ENCODE measurements at regions not wholly inside any gene's neighbourhood (a gene's known extent, or its start where the extent isn't known, plus 50 kb on each side); places are given as distances from the start of the nearest gene placed in this dataset.

GRCh38 chr5:88539026-88539425 lies 270.4 kb upstream of the TMEM161B start:
- H3K4me3 ChIP-seq (ENCODE audit: low read depth, low read length), result no peak overlapping the region
- TF ChIP-seq CTCF (conservative IDR thresholded peaks at IDR 0.05; ENCODE audit: low read depth, low read length), result no peak
- no peak for DNase-seq (ENCODE audit: low read depth)

GRCh38 chr5:88536146-88536545 lies 267.5 kb upstream of the TMEM161B start:
- no peak for DNase-seq (ENCODE audit: low read depth)
- no peak for TF ChIP-seq CTCF (conservative IDR thresholded peaks at IDR 0.05; ENCODE audit: low read depth, low read length)

GRCh38 chr5:88524941-88525340 lies 256.3 kb upstream of the TMEM161B start:
- no peak for TF ChIP-seq CTCF (conservative IDR thresholded peaks at IDR 0.05; ENCODE audit: low read depth, low read length)
- no peak overlapping the region for H3K4me3 ChIP-seq (ENCODE audit: low read depth, low read length)

More at GRCh38 chr5:88536146-88536545, 267.5 kb upstream of the TMEM161B start:
- H3K4me3 ChIP-seq (ENCODE audit: low read depth, low read length), result no peak overlapping the region

GRCh38 chr5:88519066-88519465 lies 250.4 kb upstream of the TMEM161B start:
- H3K4me3 ChIP-seq (ENCODE audit: low read depth, low read length), result no peak overlapping the region
- DNase-seq (ENCODE audit: low read depth), result no peak
- no peak for TF ChIP-seq CTCF (conservative IDR thresholded peaks at IDR 0.05; ENCODE audit: low read depth, low read length)

More at GRCh38 chr5:88524941-88525340, 256.3 kb upstream of the TMEM161B start:
- no peak for DNase-seq (ENCODE audit: low read depth)

- no peak for TF ChIP-seq CTCF (conservative IDR thresholded peaks at IDR 0.05; ENCODE audit: low read depth, low read length)
- no peak overlapping the region for H3K4me3 ChIP-seq (ENCODE audit: low read depth, low read length)
- no peak for DNase-seq (ENCODE audit: low read depth)
Observed at GRCh38 chr5:88518131-88519016, 249.7 kb upstream of the TMEM161B start.

GRCh38 chr5:88515881-88516819 lies 247.5 kb upstream of the TMEM161B start:
- DNase-seq (ENCODE audit: low read depth), result no peak
- TF ChIP-seq CTCF (conservative IDR thresholded peaks at IDR 0.05; ENCODE audit: low read depth, low read length), result no peak
- H3K4me3 ChIP-seq (ENCODE audit: low read depth, low read length), result no peak overlapping the region

Measured in choroid plexus epithelial cell (primary cell).